ENCODE measurements at regions not wholly inside any gene's neighbourhood (a gene's known extent, or its start where the extent isn't known, plus 50 kb on each side); places are given as distances from the start of the nearest gene placed in this dataset.

DNA sequence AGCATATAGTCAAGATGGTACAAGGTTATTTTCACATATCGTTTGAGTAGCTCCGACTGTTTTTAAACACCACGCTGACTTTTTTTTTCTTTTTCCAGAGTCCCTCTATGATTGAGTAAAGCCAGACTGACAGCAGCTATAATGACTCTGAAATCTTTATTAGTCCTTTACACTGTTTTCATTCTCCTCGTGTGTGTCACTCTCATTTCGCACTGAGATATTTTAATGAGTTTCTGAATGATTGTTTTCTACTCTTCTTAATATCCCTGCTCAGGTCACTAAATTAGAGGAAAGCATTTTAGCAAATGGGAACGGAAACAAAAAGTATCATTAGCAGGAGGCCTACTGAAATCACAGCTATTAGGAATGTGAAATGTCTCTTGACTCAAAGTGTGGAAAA, 162.3 kb upstream of the MTPN start:
- TF ChIP-seq, protein P1, sequence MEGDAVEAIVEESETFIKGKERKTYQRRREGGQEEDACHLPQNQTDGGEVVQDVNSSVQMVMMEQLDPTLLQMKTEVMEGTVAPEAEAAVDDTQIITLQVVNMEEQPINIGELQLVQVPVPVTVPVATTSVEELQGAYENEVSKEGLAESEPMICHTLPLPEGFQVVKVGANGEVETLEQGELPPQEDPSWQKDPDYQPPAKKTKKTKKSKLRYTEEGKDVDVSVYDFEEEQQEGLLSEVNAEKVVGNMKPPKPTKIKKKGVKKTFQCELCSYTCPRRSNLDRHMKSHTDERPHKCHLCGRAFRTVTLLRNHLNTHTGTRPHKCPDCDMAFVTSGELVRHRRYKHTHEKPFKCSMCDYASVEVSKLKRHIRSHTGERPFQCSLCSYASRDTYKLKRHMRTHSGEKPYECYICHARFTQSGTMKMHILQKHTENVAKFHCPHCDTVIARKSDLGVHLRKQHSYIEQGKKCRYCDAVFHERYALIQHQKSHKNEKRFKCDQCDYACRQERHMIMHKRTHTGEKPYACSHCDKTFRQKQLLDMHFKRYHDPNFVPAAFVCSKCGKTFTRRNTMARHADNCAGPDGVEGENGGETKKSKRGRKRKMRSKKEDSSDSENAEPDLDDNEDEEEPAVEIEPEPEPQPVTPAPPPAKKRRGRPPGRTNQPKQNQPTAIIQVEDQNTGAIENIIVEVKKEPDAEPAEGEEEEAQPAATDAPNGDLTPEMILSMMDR (IDR thresholded peaks at IDR 0.05), result no peak
- TF ChIP-seq POLR2AphosphoS5 (IDR thresholded peaks at IDR 0.05), result no peak
